Erythroblast (primary cell): ENCODE measurements at regions not wholly inside any gene's neighbourhood (a gene's known extent, or its start where the extent isn't known, plus 50 kb on each side); places are given as distances from the start of the nearest gene placed in this dataset.

ENCODE experiments used
- GATA1 ChIP-seq: IDR thresholded peaks from 2 replicates; pipeline ENCODE4 v1.6.1; 2011; ENCODE audit warnings: low read depth, mild to moderate bottlenecking, control low read depth, low read length, moderate library complexity
- POLR2A ChIP-seq: IDR thresholded peaks from 2 replicates; pipeline ENCODE4 v1.6.1; 2011; ENCODE audit warnings: mild to moderate bottlenecking, low read length

DNA sequence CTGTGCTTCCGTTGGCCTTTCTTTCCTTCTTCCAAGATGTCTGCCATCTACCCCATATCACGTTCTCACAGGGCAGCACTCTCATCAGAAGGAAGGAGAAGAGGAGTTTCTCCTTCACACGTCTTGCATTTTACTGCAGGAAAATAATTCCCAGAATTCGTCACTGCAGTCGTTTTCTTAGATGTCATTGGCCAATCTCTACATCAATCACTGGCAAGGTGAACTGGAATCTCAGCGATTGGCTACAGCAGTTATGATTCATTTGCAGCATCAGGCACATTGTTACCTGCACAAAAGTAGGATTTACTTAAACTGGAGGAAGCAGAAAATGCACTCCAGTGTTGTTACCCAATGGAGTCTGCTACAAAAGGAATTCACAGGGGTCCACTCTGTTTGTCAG lies 277.2 kb upstream of the RBFOX1 start:
- TF ChIP-seq POLR2A (no peak), GATA1 (no peak)
